Neural crest cell (in vitro differentiated cells): ENCODE measurements at regions not wholly inside any gene's neighbourhood (a gene's known extent, or its start where the extent isn't known, plus 50 kb on each side); places are given as distances from the start of the nearest gene placed in this dataset.

Experiments used
- DNase-seq: peaks from one replicate; pipeline ENCODE4 v3.0.0; 2021; ENCODE audit warnings: low read depth, mixed read lengths, low spot score
- H3K27ac Mint-ChIP-seq: one replicate; pipeline ENCODE4 v1.8.0; 2021; ENCODE audit warnings: mild to moderate bottlenecking, mixed read lengths; ENCODE audit not compliant: unreplicated experiment
- H3K27me3 Mint-ChIP-seq: 2 replicates; pipeline ENCODE4 v1.8.0; 2021; ENCODE audit warnings: low read depth, mild to moderate bottlenecking, mixed read lengths
- H3K36me3 Mint-ChIP-seq: 2 replicates; pipeline ENCODE4 v1.8.0; 2021; ENCODE audit warnings: low read depth, mild to moderate bottlenecking, mixed read lengths
- H3K4me1 Mint-ChIP-seq: 2 replicates; pipeline ENCODE4 v1.8.0; 2021; ENCODE audit warnings: mixed read lengths
- H3K4me3 Mint-ChIP-seq: one replicate; pipeline ENCODE4 v1.8.0; 2021; ENCODE audit warnings: mild to moderate bottlenecking, mixed read lengths
- H3K9me3 Mint-ChIP-seq: 2 replicates; pipeline ENCODE4 v1.8.0; 2021; ENCODE audit warnings: mixed read lengths
- TF ChIP-seq, protein P1 (sequence below): fragments of 200-600 bp; sonication (generic); conservative IDR thresholded peaks from 2 replicates; pipeline ENCODE4 v1.5.0; 2021; ENCODE audit warnings: antibody characterized with exemption, mild to moderate bottlenecking

DNA sequence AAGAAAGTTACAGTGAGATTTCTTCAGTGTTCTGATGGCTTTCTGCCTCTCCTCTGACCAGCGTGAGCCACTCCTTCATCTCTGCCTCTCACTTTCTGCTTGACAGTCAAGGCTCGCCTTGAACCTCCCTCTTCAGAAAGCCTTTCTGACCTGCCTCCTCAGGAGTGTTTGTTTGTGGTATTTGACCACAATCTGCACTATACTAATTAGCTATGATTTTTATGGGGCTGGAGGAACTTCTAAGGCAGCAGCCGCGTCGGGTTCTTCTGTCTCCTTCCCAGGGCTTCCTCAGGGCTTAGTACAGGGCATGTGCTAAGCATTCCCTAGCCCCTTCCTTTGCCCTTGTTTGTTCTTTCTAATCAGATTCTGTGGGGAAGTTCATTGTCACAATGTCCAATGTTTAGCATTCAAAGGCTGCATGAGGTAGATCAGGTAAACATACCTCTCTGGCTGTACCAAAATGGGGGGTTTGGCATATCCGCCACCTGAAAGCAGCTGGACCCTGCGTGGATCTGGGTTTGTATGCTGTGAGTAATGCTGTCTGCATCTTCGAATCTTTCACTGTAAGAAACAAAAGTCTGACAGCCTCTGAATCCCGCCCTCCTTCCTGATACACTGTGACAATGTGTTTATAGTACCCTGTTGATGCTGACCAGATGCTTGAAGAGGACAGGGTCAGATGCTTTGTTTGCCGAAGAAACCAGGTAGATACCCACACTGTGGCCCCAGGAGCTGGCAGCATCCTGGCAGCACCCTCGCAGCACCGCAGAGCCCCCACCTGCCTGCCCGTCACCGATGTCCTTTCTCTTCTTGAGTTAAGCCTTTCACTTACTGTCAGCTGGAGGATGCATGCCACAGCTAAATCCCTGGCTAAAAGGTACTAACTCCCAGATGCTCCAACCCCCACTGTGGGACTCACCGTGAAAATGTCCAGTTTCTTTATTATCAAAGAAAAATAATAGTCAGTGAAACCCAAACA, 260.8 kb upstream of the HDAC4 start:
- TF ChIP-seq, protein P1, sequence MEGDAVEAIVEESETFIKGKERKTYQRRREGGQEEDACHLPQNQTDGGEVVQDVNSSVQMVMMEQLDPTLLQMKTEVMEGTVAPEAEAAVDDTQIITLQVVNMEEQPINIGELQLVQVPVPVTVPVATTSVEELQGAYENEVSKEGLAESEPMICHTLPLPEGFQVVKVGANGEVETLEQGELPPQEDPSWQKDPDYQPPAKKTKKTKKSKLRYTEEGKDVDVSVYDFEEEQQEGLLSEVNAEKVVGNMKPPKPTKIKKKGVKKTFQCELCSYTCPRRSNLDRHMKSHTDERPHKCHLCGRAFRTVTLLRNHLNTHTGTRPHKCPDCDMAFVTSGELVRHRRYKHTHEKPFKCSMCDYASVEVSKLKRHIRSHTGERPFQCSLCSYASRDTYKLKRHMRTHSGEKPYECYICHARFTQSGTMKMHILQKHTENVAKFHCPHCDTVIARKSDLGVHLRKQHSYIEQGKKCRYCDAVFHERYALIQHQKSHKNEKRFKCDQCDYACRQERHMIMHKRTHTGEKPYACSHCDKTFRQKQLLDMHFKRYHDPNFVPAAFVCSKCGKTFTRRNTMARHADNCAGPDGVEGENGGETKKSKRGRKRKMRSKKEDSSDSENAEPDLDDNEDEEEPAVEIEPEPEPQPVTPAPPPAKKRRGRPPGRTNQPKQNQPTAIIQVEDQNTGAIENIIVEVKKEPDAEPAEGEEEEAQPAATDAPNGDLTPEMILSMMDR: no peak
- H3K36me3 Mint-ChIP-seq: no peaks in the 10 kb centered on the region
- H3K9me3 Mint-ChIP-seq: no peaks in the 10 kb centered on the region
- no peak for DNase-seq
- H3K4me1 Mint-ChIP-seq: peaks cover 18% of the 10 kb centered on the region
- H3K4me3 Mint-ChIP-seq: no peak overlapping the region
- no peak overlapping the region for H3K27ac Mint-ChIP-seq
- peaks cover 11% of the 10 kb centered on the region for H3K27me3 Mint-ChIP-seq

DNA sequence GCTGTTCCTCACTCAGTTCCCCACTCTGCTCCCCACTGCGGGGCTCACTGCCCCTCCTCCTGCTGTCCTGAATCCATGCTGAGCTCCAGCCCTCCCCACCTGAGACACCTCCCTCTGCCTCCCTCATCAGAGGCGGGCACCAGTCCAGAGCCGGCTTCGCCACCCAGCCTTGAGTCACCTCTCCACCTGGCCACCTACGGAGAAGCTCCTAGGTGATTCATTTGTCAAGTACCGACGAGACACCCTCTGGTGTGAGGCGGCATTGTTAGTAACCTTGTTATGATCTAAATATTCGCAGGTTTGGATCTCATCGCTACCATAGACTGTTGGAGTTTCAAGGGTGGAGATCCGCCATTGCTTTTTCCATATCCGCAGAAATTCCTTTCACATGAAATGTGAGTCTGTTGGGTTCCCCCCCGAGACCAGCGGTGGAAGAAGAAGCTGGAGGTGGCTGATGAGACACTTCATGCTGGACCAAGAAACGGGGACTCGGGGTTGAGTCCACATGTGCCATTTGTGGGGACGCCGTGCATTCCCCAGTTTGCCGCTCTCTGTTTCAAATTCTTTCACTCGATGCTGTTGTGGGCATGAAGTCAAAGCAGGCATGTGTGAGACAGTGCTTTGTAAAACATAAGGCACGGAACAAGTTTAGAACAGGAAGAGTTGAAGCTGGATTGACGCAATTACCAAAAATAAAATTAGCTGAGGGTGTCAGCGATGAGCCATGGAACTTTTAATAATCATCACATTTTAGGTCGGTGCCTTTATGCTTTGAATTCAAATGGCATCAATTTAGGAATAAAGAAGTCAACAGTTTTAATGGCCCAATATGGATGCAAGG, 259.8 kb upstream of the HDAC4 start:
- Mint-ChIP-seq H3K4me1 (peaks cover 18% of the 10 kb centered on the region), H3K9me3 (no peaks in the 10 kb centered on the region), H3K27me3 (peaks cover 14% of the 10 kb centered on the region), H3K36me3 (no peaks in the 10 kb centered on the region), H3K4me3 (no peak overlapping the region), H3K27ac (no peak overlapping the region)
- DNase-seq: no peak
- TF ChIP-seq, protein P1: no peak

DNA sequence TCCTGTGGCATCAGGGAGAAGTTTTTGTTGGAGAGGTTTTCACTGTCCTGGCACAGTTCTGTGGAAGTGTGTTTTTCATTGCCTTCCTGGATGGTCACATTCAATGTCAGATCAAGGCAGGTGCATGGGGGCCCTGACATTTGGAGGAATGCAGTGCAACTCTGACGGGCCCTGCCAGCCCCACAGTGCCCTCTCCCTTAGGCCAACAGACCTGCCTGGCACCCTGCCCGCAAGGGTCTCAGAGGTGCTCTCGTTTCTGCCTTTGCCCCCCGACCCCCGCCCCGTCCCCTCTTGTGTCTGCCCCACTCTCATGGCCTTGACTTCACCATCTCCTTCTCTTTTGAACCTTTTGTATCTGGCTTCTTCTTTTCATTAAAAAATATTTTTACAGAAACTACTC, 257.2 kb upstream of the HDAC4 start:
- Mint-ChIP-seq H3K27me3 (peaks cover 14% of the 10 kb centered on the region), H3K4me1 (peaks cover 17% of the 10 kb centered on the region), H3K4me3 (no peak overlapping the region), H3K27ac (no peak overlapping the region), H3K36me3 (no peaks in the 10 kb centered on the region), H3K9me3 (no peaks in the 10 kb centered on the region)
- TF ChIP-seq, protein P1: no peak
- no peak for DNase-seq

DNA sequence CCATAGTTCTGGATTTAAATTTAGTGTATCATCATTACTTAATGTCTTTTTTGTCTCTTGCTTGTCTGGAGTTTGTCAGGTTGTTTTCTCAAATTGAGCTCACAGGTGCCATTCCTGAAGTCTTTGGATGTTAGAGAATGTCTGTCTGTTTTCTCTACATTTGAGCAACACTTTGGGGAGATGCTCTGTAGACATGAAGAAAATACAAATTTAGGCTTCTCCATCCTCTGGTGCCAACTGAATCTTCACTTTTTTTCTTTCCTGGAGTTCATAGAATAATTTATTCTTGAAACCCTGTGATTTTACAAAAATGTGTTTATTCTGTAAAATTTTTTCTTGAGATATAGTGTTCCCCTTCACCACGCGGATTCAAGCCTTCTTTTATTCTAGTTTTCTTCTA, 256.4 kb upstream of the HDAC4 start:
- no peaks in the 10 kb centered on the region for H3K36me3 Mint-ChIP-seq
- DNase-seq: no peak
- TF ChIP-seq, protein P1: no peak
- H3K4me1 Mint-ChIP-seq: peaks cover 10% of the 10 kb centered on the region
- H3K9me3 Mint-ChIP-seq: no peaks in the 10 kb centered on the region
- H3K4me3 Mint-ChIP-seq: no peak overlapping the region
- H3K27me3 Mint-ChIP-seq: peaks cover 11% of the 10 kb centered on the region
- H3K27ac Mint-ChIP-seq: no peak overlapping the region

DNA sequence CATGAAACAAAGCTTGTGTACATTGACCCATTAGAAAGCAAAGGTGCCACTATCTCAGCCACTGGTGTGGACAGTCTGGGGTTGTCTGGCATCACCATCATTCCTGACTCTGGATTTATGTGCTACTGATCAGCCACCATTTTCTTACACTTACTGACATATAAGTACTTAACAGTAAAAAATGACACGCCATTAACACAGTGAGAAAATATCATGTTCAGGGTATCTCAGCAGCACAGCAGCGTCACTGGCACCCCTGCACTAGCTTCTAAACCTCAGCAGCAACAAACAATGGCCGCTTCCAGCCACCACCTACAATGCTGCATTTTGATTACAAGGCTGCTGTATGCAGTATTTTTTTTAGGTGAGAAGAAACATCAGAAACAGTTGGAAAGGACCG, 253.4 kb upstream of the HDAC4 start:
- no peaks in the 10 kb centered on the region for H3K4me1 Mint-ChIP-seq
- H3K36me3 Mint-ChIP-seq: peaks cover 2% of the 10 kb centered on the region
- no peak overlapping the region for H3K27ac Mint-ChIP-seq
- DNase-seq: no peak
- peaks cover 2% of the 10 kb centered on the region for H3K9me3 Mint-ChIP-seq
- H3K4me3 Mint-ChIP-seq: no peak overlapping the region
- TF ChIP-seq, protein P1: no peak
- H3K27me3 Mint-ChIP-seq: peaks cover 5% of the 10 kb centered on the region
